GM12892 (cell line): ENCODE measurements at regions not wholly inside any gene's neighbourhood (a gene's known extent, or its start where the extent isn't known, plus 50 kb on each side); places are given as distances from the start of the nearest gene placed in this dataset.

ENCODE experiments used
- POLR2A ChIP-seq: IDR thresholded peaks from 2 replicates; pipeline ENCODE4 v1.6.1; 2011; ENCODE audit warnings: low read depth, low read length, control low read depth
- POLR2AphosphoS5 ChIP-seq: IDR thresholded peaks from 2 replicates; pipeline ENCODE4 v1.6.1; 2011; ENCODE audit warnings: low read depth, low read length, control low read depth
- TAF1 ChIP-seq: IDR thresholded peaks from 2 replicates; pipeline ENCODE4 v1.6.1; 2011; ENCODE audit warnings: low read depth, mild to moderate bottlenecking, control low read depth, low read length, borderline replicate concordance

DNA sequence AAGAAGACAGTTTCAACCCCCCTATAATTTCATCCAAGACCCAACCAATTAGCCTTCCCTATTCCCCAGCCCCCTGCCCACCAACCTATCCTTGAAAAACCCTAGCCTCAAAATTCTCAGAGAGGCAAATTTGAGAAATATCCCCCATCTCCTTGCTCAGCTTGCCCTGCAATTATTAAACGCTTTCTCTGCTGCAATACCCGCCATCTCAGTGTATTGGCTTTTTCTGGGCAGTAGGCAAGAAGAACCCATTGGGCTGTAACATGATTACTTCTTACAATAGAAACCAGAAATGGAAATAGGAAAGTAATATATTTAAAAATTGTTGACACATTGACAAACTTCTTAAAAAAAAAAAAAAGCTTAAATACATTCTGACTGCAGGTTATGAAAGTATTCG, 140.6 kb upstream of the CCDC150 start:
- no peak for TF ChIP-seq POLR2AphosphoS5
- no peak for TF ChIP-seq POLR2A
- TF ChIP-seq TAF1 = no peak
